ENCODE measurements at regions not wholly inside any gene's neighbourhood (a gene's known extent, or its start where the extent isn't known, plus 50 kb on each side); places are given as distances from the start of the nearest gene placed in this dataset.
"Not testable (repeated sequence)": the region's sequence is repeated elsewhere in the genome, so short reads cannot be mapped to it uniquely, and the experiment has no call there.

DNA sequence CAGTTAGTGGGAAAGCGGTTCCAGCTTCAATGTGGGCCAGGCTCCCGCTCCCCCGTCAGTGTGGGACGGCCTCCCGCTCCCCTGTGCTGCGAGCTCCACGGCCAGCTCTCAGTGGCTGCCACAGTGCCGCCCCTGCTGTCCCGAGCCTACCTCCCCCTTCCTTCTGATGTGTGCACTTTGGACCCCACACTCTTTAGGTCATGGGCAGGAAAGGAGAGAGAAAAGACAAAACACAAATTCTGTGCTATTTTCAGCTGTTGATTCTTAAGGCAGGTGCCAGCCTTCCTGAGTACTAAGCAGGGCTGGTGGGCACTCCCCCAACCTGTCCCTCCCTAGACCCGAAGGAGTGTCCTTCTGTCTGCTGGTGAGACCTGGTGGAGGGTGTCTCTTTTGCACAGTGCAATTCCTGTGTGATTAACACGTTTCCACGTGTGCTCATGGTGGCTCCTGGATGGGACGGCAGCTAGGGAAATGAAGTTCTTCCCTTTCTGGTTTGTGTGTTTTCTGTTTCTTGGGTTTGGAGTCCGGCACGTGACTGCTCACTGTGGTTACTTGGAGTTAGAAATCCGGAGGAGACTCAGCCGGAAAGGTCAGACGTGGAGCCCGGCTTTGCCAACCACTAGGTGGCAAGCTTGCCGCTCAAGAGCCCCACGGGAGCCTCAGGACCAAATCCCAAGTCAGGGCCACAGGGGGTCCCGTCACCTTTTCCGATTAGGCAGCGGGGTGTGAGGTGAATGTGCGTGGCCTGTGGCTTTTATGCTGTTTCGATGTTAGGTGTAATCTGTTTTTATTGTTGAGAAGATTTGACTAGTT, 130.3 kb downstream of the LAT start:
- TF ChIP-seq, protein P1, sequence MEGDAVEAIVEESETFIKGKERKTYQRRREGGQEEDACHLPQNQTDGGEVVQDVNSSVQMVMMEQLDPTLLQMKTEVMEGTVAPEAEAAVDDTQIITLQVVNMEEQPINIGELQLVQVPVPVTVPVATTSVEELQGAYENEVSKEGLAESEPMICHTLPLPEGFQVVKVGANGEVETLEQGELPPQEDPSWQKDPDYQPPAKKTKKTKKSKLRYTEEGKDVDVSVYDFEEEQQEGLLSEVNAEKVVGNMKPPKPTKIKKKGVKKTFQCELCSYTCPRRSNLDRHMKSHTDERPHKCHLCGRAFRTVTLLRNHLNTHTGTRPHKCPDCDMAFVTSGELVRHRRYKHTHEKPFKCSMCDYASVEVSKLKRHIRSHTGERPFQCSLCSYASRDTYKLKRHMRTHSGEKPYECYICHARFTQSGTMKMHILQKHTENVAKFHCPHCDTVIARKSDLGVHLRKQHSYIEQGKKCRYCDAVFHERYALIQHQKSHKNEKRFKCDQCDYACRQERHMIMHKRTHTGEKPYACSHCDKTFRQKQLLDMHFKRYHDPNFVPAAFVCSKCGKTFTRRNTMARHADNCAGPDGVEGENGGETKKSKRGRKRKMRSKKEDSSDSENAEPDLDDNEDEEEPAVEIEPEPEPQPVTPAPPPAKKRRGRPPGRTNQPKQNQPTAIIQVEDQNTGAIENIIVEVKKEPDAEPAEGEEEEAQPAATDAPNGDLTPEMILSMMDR (IDR thresholded peaks at IDR 0.05) = peak in 2 of 3 donors; percentile 41 to 45
- not testable (repeated sequence) for TF ChIP-seq POLR2AphosphoS5, POLR2A (IDR thresholded peaks at IDR 0.05)

Data from breast epithelium (tissue), 3 donors.